B cell (primary cell): ENCODE measurements at regions not wholly inside any gene's neighbourhood (a gene's known extent, or its start where the extent isn't known, plus 50 kb on each side); places are given as distances from the start of the nearest gene placed in this dataset.

Experiments used
- CTCF ChIP-seq: fragments of 200-600 bp; IDR thresholded peaks from one replicate; pipeline ENCODE4 v1.8.0; 2022; ENCODE audit warnings: antibody characterized with exemption, mild to moderate bottlenecking
- EZH2 ChIP-seq: IDR thresholded peaks from 2 replicates; pipeline ENCODE4 v1.6.1; 2012; ENCODE audit warnings: borderline replicate concordance, low read depth, mild to moderate bottlenecking, moderate library complexity, low read length; ENCODE audit not compliant: insufficient read depth, poor library complexity, severe bottlenecking

- TF ChIP-seq CTCF (no peak), EZH2 (no peak)
Measured at GRCh38 chr7:88638583-88638982, 120.9 kb upstream of the ZNF804B start.
